GM19239 (cell line): ENCODE measurements at regions not wholly inside any gene's neighbourhood (a gene's known extent, or its start where the extent isn't known, plus 50 kb on each side); places are given as distances from the start of the nearest gene placed in this dataset.
"Not testable (repeated sequence)": the region's sequence is repeated elsewhere in the genome, so short reads cannot be mapped to it uniquely, and the experiment has no call there.

Experiments
- DNase-seq: peaks from one replicate; pipeline ENCODE4 v3.0.0; 2011; ENCODE audit warnings: low spot score; ENCODE audit not compliant: insufficient read length
- FAIRE-seq: peaks from 2 replicates; lab custom pipeline; 2011; peaks lifted over from hg19 to GRCh38; lab: Jason Lieb, UNC

DNA sequence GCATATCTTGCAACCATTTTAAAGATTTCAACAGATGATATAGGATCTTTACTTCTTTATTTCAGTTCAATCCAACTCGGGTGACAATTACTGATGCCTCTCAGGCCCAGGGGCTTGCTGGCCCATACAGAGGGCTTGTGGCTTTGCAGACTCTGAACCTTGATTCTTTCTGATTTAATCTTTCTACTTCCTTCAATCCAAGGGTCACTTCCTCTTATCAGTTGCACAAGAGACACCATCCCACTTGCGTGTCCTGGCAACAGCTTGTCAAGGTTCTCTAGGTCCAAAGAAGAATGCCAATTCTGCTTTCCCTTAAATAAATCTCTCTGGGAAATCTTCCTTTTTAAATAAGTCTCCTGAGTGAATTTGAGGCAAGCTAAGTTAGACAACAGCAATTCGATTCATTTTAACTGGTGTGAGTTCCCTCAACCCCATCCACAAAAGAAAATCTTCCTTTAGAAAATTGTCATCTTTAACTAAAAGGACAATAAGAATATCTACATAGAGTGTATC is 75.1 kb upstream of the KIF2A start:
- not testable (repeated sequence) for DNase-seq, FAIRE-seq

DNA sequence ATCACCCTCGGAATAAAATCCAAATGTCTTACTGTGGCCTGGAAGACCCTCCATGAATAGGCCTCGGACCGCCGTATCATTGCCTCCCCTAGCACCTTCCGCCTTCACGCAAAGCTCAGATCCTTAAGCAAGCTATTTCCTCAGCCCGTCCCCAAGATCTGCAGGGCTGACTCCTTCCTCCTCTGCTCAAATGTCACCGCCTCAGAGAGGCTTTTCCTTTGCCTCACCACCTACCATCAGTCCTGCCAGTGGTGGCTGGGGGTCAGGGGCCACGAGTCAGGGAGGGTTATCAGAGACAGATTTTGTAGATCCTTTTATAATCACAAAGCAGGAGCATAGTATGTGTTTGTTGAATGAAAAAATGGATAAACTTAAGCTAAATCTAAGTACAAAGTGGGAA is 74.4 kb upstream of the KIF2A start:
- FAIRE-seq = no peak

DNA sequence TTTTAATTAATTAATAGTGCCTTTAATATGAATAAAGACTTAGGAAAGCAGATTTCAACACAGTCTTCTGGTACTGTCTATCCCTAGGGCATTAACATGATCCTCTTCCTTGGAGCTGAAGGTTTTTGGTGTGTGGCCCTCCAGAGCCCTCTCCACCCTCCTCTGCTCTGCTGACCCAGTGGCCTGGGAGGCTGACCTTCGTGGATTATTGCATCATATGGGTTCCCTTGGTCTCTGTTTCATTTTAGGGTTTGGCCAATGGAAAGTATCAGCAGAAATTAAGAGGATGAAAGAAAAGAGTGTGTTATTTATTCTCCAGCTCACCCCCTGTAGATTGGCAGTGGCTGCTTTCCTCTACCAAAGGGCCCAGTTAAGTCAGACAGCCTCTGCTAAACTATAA is 73.8 kb upstream of the KIF2A start:
- FAIRE-seq = not testable (repeated sequence)

More for the DNA sequence above, 74.4 kb upstream of the KIF2A start:
- no peak for DNase-seq

DNA sequence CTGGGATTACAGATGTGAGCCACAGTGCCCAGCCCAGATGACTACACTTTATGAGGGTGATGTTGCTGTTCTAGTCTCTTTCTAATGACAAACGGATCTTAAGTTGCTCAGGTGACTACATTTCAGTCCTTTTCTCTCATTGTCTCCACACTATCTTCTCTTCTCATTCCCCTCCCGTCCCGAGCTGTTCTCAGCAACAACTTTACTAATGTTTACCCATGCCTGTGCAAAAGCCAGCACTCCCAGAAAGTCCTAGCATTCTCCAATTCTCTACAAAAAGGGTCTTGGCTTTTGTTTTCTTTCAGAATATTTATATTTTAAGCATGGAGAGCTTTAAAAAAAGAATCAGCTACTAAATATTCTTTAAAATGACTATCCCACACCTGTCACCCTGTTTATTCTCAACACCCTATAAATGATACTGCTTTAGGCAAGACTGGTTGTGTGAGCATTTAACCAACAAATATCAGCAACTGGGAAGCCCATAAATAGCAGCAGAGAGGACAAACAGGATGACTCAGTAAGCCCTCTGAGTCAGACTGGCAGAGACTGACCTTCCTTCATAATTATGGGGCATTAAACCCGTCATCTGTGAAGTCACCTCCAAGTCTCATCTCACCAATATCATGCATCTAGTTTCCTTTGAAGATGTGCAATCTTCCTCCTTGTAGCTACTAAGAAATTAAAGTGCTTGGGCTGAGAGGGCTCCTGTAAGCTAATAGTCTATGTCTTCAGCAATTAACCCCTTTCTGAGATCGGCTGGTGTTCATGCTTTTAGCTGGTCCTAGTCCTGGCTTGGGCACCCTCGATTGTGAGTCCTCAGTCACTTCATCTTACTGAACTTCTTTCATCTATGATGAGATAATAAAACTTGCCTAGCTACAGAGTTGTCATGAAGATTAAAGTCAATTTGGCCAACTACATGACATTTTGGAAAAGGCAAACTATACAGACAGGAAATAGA is 72.6 kb upstream of the KIF2A start:
- not testable (repeated sequence) for FAIRE-seq, DNase-seq

More for the DNA sequence above, 73.8 kb upstream of the KIF2A start:
- DNase-seq = not testable (repeated sequence)

DNA sequence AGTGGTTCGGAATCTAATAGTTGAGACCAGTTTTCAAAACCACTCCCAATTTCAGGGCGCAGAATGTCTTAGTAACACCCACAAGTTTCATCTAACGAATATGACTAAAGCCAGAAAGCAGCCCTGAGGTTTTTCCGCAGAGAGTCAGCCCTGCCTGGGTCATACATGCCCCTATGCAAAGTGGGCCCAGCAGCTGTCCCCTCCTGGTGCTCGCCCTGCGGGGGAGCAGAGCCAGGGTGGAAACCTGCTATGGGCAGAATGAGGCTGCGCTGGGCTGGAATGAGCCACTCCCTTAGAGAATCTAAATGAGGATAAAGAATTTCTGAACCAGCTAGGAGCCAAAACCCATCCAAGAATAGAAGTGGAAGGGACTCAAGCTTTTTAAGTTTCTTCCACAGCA is 69.4 kb upstream of the KIF2A start:
- not testable (repeated sequence) for DNase-seq

DNA sequence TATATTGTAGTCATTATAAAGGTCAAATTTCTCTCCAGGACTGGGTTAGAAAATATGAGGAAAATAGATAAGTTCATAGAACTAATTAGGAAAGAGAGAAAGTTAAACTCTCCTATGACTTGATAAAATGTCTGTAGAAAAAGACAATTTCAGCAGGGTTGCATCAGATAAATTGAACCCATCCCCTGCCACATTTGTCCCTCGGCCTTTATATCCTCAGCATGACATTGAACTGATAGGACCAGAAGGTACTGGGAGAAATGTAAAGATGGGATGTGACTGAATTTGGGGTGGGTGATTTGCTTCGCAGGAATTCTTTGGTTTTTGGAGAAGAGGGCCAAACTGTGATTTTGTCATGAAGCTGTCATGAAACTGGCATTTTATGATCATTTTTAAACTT is 68.1 kb upstream of the KIF2A start:
- not testable (repeated sequence) for FAIRE-seq, DNase-seq

More for the DNA sequence above, 69.4 kb upstream of the KIF2A start:
- FAIRE-seq = not testable (repeated sequence)

DNA sequence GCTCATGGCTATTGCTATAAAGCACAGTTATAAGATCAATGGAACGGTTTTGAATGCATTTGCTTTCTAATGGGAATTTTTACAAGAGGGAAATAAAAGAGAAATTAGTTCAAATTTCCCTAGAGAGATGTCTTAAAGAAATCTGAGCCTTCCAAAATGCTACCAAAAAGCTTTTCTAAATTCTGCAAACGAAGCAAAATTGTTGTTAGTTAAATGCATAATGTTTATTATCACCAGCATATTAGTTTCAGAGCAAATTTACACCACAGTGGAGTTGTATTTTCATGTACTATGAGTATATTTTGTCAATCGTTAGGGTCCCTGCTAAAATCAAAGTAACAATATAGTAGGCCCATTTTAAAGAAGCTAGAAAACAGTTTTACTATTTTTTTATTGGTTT is 67.4 kb upstream of the KIF2A start:
- not testable (repeated sequence) for FAIRE-seq, DNase-seq

DNA sequence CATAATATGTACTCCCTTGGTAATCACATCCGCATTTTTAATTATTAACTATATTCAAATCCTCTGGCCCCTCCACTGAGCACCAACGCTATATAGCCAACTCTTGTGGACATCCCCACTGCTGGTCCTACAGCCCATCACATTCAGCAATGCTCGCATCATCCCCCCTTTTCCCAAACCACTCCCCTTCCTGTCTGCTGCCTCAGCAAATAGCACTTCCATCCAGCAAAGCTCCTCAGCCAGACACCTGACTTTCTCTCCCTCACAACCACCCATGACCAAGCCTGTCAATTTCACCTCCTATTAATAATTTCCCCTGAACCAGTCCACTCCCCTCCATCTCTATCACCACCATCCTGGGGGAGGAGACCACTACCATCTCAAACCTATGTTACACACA is 65.5 kb upstream of the KIF2A start:
- not testable (repeated sequence) for FAIRE-seq

DNA sequence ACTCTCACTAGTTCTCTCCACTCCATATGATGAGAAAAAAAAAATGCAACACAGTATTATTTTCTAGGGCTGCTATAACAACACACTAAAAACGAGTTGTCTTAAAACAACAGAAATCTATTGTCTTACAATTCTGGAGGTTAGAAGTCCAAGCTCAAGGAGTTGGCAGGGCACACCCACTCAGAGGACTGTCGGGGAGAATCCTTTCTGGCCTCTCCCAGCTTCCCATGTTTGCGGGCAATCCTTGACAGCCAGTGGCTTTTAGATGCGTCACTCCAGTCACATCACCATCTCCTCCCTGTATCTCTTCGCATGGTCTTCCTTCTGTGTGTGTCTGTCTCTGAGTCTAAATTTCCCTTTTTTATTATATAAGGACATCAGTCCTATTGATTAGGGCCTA is 64.0 kb upstream of the KIF2A start:
- DNase-seq, FAIRE-seq: not testable (repeated sequence)

More for the DNA sequence above, 65.5 kb upstream of the KIF2A start:
- not testable (repeated sequence) for DNase-seq

DNA sequence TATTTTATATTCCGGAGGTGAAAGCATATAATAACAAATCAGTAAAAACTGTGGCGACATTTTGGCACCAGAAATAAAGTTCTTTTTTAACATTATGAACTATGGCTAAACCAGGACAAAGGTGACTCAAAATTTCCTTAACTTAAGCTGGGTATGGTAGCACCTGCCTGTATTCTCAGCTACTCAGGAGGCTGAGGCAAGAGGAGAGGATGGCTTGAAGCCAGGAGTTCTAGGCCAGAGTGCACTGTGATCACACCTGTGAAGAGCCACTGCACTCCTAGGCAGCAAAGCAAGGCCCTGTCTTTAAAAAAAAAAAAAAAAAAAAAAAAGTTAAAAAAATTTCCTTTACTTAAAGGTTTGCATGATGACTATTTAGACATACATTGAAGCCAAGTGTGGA is 63.0 kb upstream of the KIF2A start:
- DNase-seq, FAIRE-seq: not testable (repeated sequence)

DNA sequence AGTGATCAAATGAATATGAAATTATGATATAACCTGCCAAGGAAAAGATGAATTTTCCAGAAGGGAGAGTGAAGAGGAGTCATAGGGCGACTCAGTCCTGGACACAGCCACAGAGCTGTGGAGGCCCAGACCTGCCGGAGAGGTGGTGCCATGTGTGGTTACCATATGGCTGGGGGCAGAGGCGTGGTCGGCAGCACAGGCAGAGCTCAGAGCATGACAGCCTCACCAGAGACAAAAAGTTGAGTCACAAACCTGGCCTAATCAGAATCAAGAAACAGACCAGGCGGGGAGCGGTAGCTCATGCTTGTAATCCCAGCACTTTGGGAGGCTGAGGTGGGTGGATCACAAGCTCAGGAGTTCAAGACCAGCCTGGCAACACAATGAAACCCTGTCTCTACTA is 57.8 kb upstream of the KIF2A start:
- FAIRE-seq, DNase-seq: not testable (repeated sequence)

DNA sequence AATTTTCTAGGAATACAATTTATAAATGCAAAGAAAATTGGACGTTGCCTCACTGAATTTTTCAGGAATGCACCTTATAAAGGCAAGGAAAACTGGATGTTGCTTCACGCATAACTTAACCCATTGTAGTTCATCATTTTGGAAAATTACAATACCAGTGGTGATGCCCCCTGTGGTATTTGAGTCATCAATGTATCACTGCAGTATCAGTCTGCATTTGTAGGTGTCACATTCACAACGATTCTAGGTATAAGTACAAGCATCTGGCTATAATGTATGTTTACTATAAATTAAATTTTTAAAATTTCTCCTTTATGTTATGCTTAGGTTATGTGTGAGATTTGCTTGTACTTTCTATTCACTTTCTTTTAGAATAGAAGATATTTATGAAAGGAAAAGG is 55.9 kb upstream of the KIF2A start:
- FAIRE-seq, DNase-seq: not testable (repeated sequence)

DNA sequence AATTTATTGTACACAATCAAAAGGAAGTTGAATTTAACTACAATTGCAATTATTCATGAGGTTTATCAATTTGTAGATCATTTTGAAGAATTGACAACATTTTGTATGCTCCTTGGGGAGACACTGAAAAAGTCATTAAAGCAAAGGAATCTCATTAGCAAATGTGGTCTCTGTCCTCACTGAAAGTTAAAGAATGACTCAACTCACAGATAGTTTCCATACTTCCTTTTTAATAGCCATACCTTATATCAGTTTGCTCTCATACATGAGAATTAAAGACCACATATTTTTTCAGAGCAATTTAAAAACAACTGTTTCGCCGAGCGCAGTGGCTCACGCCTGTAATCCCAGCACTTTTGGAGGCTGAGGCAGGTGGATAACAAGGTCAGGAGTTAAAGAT is 55.1 kb upstream of the KIF2A start:
- not testable (repeated sequence) for FAIRE-seq, DNase-seq

DNA sequence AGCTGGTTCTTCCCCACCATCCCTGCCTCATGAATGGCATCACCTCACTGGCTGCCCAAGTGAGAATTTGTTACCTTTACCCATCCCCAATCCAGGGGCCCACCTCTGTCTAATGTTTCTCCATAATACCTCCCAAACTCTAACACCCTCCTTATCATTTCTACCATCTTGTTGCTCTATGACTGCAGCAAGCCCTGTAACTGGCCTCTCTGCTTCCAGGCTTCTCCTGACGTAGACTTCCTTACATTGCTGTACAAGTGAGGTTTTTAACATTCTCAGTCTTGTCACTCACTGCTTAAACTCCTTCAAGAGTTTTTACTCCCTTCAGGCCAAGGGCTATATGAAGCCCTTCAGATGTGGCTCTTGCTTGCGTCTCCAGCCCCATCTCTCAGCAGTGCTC is 53.5 kb upstream of the KIF2A start:
- not testable (repeated sequence) for DNase-seq, FAIRE-seq

DNA sequence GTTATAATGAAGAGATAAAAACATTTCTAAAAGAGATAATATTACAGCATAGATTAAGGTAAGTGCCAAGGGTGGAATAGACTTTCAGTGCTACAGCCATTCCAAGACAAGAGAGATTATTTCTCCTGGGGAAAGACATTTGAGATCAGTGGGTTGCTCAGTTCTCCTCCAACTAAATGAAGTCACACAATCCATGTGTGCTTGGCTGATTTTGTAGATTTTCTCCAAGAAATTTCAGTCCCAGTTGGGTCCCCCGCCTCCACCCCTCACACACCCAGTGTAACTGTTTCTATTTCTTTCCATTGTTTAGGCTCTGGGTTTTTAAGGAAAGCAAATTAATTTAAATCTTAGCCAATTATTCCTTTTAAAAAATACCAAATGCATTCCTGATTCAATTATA is 50.5 kb upstream of the KIF2A start:
- DNase-seq, FAIRE-seq: not testable (repeated sequence)

DNA sequence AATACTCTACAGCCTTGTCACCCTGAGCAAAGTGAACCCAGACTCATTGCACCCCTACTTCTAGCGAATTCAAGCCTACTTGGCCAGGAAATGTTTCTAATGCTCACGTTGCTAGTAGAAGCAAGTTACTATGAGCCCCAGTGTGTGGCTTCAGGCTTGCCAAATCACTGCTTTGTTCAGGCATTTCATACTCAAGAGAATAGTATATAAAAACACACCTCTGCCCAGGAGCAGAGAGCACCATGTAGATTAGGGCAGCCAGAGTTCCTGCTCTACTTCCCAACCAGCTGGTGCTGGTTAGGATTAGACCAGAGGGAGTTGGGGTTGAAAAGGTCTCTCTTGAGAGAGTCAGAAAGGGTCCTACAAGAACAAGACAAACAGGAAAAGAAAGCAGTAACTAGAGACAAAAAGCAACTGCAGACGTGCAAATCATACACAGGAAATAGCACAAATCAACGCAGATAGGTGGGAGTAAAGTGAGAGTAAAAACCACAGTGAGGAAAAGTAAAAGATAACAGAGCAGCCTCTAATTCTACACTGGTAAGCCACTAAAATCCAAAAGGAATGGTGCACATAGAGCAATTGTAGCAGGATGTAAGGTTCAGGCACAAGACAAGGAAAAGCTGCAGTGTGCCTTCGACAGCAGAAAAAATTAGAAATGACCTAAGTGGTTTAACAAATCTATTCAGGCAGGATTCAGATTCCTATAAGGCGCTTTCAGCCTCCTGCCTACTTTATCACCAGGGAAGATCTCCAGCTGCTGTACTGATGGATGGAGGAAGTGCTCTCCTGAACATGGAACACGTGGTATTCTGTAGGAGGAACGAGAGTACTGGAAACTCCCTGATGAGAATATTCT is 49.6 kb upstream of the KIF2A start:
- peak; percentile 66 for FAIRE-seq
- DNase-seq = peak; percentile 2
